GM12864 (cell line): ENCODE measurements at regions not wholly inside any gene's neighbourhood (a gene's known extent, or its start where the extent isn't known, plus 50 kb on each side); places are given as distances from the start of the nearest gene placed in this dataset.

Experiments
- DNase-seq: peaks from one replicate; pipeline ENCODE4 v3.0.0-alpha.2; 2011; ENCODE audit warnings: low read depth
- H3K4me3 ChIP-seq: 2 replicates; pipeline ENCODE4 v1.5.1; 2011; ENCODE audit warnings: mild to moderate bottlenecking, low read depth, low read length, control low read depth
- TF ChIP-seq, protein P1 (sequence below): IDR thresholded peaks from 2 replicates; pipeline ENCODE4 v1.5.1; 2011; ENCODE audit warnings: low read depth, mild to moderate bottlenecking, moderate library complexity, low read length, control low read depth, inconsistent platforms; ENCODE audit errors: missing control alignments

DNA sequence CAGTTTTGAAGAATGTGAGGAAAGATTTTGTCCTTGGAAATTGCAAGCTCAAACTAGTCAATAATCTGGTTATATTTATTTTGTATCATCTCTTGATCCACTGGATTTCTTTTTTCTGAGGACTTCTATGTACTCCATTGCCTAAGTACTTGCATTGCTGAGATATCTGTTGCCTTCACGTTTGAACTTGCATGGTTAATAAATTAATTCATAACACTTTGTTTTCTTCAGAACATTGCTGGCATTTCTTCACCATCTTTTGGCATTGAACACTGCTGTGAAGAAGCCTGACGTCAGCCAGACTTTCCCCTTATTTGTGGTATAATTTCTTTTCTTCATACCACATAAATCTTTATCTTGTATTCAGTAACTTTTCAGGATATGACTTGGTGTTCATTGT is 246.0 kb upstream of the KIF2A start:
- no peak for DNase-seq
- H3K4me3 ChIP-seq, result no peak overlapping the region
- TF ChIP-seq, protein P1, sequence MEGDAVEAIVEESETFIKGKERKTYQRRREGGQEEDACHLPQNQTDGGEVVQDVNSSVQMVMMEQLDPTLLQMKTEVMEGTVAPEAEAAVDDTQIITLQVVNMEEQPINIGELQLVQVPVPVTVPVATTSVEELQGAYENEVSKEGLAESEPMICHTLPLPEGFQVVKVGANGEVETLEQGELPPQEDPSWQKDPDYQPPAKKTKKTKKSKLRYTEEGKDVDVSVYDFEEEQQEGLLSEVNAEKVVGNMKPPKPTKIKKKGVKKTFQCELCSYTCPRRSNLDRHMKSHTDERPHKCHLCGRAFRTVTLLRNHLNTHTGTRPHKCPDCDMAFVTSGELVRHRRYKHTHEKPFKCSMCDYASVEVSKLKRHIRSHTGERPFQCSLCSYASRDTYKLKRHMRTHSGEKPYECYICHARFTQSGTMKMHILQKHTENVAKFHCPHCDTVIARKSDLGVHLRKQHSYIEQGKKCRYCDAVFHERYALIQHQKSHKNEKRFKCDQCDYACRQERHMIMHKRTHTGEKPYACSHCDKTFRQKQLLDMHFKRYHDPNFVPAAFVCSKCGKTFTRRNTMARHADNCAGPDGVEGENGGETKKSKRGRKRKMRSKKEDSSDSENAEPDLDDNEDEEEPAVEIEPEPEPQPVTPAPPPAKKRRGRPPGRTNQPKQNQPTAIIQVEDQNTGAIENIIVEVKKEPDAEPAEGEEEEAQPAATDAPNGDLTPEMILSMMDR, result no peak

DNA sequence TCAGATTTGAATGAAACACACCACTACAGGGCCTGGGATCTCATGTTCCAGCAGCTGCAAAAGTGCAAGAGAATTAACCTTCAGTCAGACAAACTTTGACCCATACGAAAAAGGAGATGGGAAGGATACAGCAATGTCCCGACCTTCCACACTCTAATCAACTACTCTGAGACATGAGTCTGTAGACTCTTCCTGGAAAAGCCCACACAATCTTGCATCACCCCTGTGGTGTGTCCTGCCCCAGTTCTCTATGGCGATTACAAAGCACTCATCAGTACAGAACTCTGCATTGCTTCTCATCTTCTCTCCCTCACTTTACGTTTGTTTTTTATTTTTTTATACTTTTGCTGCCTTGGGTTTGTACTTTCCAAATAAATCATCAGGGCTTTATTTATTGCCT is 241.0 kb upstream of the KIF2A start:
- no peak overlapping the region for H3K4me3 ChIP-seq
- no peak for DNase-seq
- TF ChIP-seq, protein P1, result no peak

DNA sequence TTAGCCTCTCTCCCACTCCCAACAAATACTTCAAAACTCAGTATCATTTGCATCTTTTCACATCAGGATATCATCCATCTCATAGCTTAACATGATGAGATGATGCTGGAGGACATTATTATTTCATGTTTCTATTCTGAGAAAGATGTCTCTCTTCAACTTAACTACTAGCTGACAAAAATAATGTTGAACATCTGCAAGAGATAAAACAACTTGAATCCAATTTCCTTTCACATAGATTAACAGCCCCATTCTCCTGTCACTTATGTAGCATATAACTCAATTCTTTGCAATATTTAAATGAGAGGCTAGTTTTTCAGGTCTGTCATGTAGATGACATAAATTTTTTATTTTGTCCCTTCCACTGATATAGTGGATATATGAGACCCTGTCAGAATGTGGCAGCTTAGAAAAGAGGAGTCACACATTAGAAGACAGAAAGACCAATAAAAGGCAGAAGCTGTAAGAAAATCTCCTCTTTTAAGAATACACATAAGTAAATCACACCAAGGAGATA is 239.2 kb upstream of the KIF2A start:
- H3K4me3 ChIP-seq, result no peak overlapping the region
- TF ChIP-seq, protein P1, result no peak

DNA sequence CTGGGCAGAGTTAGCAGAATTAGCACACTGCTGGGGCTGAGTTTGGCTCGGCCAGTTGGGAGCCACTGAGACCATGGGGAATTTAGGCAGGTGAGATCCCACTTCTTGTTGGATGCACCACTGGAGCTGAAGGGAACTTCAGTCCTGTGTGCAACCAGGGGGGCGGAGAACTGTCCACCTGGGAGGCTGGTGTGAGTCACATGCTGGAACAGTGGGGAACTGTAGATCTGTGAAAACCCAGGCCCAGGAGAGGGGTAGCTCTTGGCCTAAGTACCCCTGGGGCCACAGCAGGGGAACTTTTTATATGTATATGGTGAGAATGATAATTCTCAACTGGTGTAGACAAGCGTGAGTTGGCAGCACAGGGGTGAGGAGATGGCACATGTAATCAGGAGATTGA is 237.5 kb upstream of the KIF2A start:
- H3K4me3 ChIP-seq, result no peak overlapping the region
- no peak for DNase-seq
- TF ChIP-seq, protein P1, result no peak

More for the DNA sequence above, 239.2 kb upstream of the KIF2A start:
- no peak for DNase-seq

DNA sequence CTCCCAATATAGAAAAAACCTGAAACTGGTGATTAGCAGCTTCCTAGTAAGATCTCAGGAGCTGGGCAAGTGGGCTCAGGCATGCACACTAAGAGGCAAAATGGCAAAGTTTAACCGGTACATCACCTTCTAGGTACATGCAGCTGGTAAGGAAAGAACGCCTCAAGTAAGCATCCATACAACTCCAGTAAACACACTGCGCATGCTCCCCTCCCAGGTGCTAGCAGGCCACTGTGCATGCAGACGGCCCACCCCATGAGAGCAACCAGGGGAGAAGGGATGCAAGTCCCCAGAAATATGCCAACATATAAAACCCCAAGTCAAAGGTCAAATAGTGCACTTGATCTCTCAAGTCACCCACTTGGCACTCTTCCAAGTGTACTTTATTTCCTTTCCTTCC is 228.6 kb upstream of the KIF2A start:
- no peak overlapping the region for H3K4me3 ChIP-seq
- TF ChIP-seq, protein P1, result no peak
- DNase-seq, result no peak

DNA sequence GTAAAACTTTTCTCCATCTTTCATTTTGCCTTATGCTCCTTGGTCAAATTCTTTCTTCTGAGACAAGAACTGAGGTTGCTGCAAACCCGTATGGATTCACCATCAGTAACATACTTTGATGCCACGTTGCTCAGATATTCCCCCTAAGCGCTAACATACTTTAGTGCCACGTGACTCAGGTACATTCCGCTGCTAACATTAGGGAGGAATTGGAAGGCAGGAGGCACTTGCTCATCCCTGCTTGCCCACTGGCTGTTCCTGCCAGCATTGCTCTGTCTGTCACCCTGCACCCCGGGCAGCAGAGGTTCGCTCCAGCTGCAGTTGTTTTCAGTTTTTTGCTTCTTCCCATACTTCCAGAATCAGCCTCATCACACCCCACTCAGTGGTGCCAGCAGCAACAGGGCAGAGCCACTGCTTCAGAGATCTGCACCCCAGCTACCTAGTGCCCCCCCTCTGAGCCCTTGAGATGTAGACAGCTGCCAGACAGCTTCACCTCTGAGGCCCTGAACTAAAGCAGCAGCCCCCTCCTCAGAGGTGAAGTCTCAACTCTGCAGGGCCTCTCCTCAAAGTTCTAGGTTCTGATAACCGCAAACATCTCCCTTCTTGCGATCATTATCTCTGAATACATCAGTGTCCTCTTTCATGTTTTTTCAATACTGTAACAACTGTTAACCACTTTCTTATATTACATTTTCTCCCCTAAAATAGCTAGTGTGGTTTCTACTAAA is 228.0 kb upstream of the KIF2A start:
- TF ChIP-seq, protein P1, result no peak
- no peak for DNase-seq
- no peak overlapping the region for H3K4me3 ChIP-seq

DNA sequence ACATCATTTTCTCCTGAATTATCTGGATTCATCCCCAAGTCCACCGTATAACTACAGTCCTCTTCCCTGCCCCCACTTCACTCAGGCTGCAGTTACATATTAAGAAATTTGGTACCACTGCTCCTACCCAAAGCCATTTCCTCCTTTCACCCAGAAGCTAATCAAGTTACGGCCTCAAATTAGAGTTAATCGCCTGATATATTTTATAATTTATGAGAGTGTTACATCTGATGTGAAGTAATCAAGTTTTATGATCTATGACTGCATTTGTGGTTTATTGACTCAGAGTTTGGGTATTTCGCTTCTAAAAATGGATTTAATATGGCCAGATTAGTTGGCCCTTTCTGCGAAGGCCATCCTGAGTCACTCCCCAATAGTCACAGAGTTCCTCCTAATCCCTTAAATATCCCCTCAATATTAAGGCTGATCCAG is 223.6 kb upstream of the KIF2A start:
- DNase-seq, result no peak
- H3K4me3 ChIP-seq, result no peak overlapping the region
- TF ChIP-seq, protein P1, result no peak
